Mucosa of stomach (tissue), 1 donor: ENCODE measurements at regions not wholly inside any gene's neighbourhood (a gene's known extent, or its start where the extent isn't known, plus 50 kb on each side); places are given as distances from the start of the nearest gene placed in this dataset.

Experiments used
- H3K27me3 ChIP-seq: one replicate; pipeline ENCODE4 v1.7.0; 2013; ENCODE audit warnings: mild to moderate bottlenecking, low read length; ENCODE audit not compliant: control insufficient read depth, insufficient read depth
- H3K36me3 ChIP-seq: one replicate; pipeline ENCODE4 v1.7.0; 2013; ENCODE audit warnings: low read length; ENCODE audit not compliant: control insufficient read depth, insufficient read depth
- H3K4me1 ChIP-seq: one replicate; pipeline ENCODE4 v1.7.0; 2013; ENCODE audit warnings: mild to moderate bottlenecking, low read length; ENCODE audit not compliant: control insufficient read depth, insufficient read depth
- H3K4me3 ChIP-seq: one replicate; pipeline ENCODE4 v1.7.0; 2013; ENCODE audit warnings: low read length
- H3K9ac ChIP-seq: one replicate; pipeline ENCODE4 v1.7.0; 2013; ENCODE audit warnings: mild to moderate bottlenecking, low read length, moderate library complexity
- H3K9me3 ChIP-seq: one replicate; pipeline ENCODE4 v1.7.0; 2013; ENCODE audit warnings: mild to moderate bottlenecking, low read length, moderate library complexity; ENCODE audit not compliant: control insufficient read depth
- donor health status: Pancreatic carcinoma.

DNA sequence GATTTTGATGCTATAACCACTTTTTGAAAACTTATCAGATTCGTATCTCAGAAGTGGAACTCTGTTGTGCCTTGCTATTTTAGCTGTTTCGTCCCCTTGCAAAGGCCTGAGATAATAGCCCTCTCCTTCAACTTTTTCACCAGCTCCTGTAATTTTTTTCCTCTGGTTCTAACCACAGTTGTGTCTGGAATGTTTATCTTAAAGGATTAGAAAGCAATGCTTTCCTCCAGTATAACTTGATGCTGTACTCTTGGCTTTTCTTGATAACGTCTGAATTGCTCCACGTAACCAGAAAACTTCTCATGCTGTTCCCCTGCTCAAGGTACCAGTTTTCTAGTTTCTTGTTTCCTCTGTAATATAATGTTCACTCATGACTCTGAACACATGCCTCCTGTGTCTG, 209.4 kb downstream of the DTWD2 start:
- Histone ChIP-seq H3K36me3 (no peaks in the 10 kb centered on the region), H3K4me3 (no peak overlapping the region), H3K9ac (no peak overlapping the region), H3K27me3 (no peaks in the 10 kb centered on the region), H3K4me1 (no peaks in the 10 kb centered on the region), H3K9me3 (no peaks in the 10 kb centered on the region)

DNA sequence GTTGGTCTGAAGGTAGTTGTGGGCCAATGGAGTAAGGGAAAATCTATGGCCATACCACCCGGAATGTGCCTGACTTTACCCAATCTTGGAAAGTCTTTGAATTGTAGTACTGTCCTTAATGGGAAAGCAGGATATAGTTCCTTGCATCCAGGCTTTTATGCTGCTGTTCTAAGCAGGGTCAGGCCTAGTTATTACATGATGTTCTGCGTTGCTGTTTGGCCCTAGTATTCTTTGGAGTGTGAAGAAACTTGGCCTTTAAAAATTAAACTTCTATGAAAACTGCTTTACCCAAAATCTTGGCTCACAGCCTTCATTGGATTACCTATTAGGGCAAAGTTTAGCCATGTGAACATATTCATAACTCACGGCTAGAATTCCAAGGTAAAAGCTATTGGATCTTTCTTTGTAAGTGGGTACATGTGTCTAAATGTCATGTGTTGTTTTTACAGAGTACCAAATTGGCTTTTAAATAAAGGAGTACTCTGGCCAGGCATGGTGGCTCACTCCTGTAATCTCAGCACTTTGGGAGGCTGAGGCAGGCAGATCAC, 211.1 kb downstream of the DTWD2 start:
- Histone ChIP-seq H3K9ac (no peak overlapping the region), H3K4me3 (no peak overlapping the region), H3K36me3 (no peaks in the 10 kb centered on the region), H3K27me3 (no peaks in the 10 kb centered on the region), H3K9me3 (no peaks in the 10 kb centered on the region), H3K4me1 (no peaks in the 10 kb centered on the region)

DNA sequence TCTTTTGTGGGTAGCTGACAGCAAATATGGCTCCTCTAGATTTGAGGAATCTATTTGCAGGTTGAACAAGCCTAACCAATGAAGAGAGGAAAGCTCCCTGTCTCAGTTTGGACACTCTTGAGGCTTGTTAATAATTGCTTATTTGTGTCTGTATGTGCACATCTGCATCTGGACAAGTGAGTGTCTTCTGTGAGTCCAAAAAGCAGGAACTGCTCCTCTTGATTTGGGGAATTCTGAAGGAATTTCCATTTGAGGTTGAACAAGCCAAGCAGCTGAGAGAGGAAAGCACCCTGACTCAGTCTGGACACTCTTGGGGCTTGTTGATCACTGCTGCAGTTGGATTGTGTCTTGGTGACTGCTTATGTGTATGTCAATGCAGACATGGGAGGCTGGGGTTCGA, 211.6 kb downstream of the DTWD2 start:
- Histone ChIP-seq H3K27me3 (no peaks in the 10 kb centered on the region), H3K9me3 (no peaks in the 10 kb centered on the region), H3K36me3 (no peaks in the 10 kb centered on the region), H3K4me1 (no peaks in the 10 kb centered on the region), H3K4me3 (no peak overlapping the region), H3K9ac (no peak overlapping the region)

DNA sequence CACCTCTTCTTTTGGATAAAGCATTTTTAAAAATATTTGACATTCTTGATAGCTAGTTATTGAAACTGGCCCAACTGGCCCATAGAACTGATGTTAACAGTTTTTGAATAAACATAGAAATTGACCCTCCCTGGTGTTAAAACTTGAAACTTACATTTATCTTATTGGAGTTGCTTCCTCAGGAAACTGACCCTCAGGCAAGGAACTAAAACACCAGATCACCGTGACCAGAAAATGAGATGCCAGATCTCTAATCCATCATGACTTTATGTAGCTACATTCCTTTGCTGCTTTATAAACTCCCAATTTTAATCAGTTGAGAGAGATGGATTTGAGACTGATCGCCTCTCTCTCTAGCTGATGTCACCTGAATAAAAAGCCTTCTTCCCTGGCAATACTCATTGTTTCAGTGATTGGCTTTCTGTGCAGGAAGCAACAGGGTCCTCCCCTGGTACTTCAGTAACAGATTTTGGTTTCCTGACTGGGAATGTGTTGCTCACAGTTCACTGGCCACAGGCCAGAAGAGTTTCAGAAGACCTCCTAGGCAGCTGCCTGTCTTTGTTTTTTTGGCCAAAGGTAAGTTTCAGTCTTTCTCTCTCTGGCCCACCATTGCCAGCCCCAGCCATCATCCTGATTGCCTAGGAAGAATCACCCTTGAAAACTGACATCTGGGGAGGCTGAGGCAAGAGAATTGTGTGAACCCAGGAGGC, 212.4 kb downstream of the DTWD2 start:
- Histone ChIP-seq H3K4me3 (no peak overlapping the region), H3K36me3 (no peaks in the 10 kb centered on the region), H3K27me3 (no peaks in the 10 kb centered on the region), H3K9me3 (no peaks in the 10 kb centered on the region), H3K9ac (no peak overlapping the region), H3K4me1 (no peaks in the 10 kb centered on the region)

DNA sequence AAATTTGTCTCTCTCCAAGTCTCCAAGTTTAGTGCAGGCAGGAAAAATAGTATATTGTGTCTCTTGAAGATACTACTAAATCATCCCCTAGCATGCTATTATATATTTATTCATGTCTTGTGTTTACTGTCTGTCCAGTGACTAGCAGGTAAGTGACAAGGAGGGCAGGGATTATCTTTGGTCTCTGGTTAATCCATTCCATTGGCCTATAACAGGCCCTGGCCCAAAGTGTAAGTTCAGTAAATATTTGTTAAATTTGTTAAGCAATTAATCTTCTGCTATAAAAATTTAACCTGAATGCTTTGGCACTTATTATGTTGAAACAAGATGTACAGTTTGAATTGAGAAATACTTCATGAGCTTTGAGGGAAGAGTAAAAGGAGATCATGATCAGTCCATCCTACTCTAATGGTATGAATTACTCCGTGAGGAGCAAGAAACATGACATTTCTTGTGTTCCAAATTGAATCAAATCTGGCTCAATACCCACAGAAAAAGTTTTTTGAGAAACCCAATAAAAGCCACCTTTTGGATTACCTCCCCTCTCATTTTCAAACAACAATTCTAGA, 219.7 kb downstream of the DTWD2 start:
- Histone ChIP-seq H3K9ac (no peak overlapping the region), H3K4me1 (no peaks in the 10 kb centered on the region), H3K27me3 (no peaks in the 10 kb centered on the region), H3K9me3 (no peaks in the 10 kb centered on the region), H3K4me3 (no peak overlapping the region), H3K36me3 (no peaks in the 10 kb centered on the region)

DNA sequence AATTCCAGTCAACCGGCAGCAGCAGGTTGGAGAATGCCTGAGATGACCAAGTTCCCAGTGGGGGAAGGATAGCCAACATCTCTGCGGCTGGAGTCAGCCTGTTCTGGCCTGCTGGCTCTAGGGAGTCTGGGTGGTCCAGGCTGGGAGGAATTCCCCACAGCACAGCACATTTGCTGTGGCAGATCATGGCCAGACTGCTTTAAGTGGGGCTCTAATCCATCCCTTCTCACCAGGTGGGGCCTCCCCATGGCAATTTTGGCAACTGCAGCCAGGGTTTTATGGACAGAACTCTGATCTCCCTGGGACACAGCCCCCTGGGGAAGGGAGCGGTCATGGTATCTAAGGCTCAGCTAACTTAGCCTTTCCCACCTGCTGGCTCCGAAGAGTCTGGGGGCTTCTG, 226.1 kb downstream of the DTWD2 start:
- H3K4me3 ChIP-seq, result no peak overlapping the region
- no peaks in the 10 kb centered on the region for H3K27me3 ChIP-seq
- no peaks in the 10 kb centered on the region for H3K9me3 ChIP-seq
- H3K36me3 ChIP-seq, result no peaks in the 10 kb centered on the region
- H3K4me1 ChIP-seq, result no peaks in the 10 kb centered on the region
- no peak overlapping the region for H3K9ac ChIP-seq

DNA sequence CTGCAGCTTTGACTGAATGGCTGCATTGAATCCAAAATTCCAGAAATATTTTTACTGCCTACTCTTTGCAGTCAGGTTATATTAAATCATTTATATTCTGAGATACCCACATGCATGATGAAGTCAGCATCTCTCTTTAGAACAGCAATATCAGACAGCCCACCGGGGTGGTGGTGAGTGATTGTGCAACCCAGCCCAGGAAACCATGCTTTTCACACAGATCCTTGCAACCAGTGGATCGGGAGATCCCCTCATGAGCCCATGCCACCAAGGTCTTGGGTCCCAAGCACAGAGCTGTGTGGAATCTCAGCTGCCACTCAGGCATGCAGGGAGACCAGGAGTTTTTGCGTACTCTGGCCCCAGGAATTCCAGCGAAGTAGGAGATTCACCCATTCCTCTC, 226.5 kb downstream of the DTWD2 start:
- no peaks in the 10 kb centered on the region for H3K9me3 ChIP-seq
- H3K27me3 ChIP-seq, result no peaks in the 10 kb centered on the region
- H3K9ac ChIP-seq, result no peak overlapping the region
- H3K4me3 ChIP-seq, result no peak overlapping the region
- no peaks in the 10 kb centered on the region for H3K36me3 ChIP-seq
- H3K4me1 ChIP-seq, result no peaks in the 10 kb centered on the region

DNA sequence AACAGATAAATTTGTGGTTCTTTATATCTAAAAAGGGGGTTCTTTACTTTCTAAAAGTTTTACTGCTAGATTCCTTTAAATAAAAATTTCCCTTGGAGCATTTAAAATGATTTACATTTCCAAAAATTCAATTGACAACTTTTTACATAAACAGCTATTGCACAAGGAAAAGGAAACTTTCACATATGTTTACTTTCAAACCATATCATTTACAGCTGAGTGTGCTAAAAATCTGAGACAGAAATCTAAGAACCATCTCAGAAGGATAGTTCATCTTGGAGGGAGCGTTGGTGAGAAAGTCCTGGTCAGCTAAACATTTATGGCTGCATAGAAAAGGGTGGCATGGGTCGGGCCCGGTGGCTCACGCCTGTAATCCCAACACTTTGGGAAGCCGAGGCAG, 235.4 kb downstream of the DTWD2 start:
- Histone ChIP-seq H3K9ac (no peak overlapping the region), H3K4me1 (no peaks in the 10 kb centered on the region), H3K9me3 (no peaks in the 10 kb centered on the region), H3K27me3 (no peaks in the 10 kb centered on the region), H3K36me3 (no peaks in the 10 kb centered on the region), H3K4me3 (no peak overlapping the region)

DNA sequence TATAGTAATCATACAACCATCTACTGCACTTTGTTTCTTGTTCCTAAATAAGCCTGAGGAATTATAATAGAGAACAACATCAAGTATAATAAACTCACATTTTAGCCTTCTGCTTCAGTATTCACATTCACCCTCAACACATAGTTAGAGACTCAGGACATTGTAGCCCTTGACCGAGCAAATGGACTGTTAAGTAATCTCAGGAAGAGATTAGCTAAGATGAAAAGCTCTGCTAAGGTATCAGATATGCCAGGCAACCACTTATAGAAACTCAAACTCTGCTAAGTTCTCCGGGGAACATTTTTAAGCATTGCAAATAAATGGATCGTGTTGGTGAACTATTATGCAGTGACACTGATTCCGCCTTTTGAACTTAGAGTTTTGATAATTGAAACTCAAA, 252.0 kb downstream of the DTWD2 start:
- Histone ChIP-seq H3K36me3 (no peaks in the 10 kb centered on the region), H3K4me3 (no peak overlapping the region), H3K27me3 (no peaks in the 10 kb centered on the region), H3K9ac (no peak overlapping the region), H3K9me3 (no peaks in the 10 kb centered on the region), H3K4me1 (no peaks in the 10 kb centered on the region)

DNA sequence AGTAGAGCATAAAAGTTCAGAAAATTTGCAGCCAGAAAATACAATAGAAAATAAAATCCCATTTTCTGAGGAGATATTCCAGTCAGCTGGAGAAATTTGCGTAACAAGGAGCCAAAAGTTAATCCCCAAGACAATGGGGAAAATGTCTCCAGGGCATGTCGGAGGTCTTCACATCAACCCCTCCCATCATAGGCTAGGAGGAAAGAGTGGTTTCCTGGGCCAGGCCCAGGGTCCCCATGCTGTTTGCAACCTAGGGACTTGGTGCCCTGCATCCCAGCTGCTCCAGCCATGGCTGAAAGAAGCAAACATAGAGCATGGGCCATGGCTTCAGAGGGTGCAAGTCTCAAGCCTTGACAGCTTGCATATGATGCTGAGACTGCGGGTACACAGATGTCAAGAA, 255.0 kb downstream of the DTWD2 start:
- Histone ChIP-seq H3K4me3 (no peak overlapping the region), H3K36me3 (no peaks in the 10 kb centered on the region)

DNA sequence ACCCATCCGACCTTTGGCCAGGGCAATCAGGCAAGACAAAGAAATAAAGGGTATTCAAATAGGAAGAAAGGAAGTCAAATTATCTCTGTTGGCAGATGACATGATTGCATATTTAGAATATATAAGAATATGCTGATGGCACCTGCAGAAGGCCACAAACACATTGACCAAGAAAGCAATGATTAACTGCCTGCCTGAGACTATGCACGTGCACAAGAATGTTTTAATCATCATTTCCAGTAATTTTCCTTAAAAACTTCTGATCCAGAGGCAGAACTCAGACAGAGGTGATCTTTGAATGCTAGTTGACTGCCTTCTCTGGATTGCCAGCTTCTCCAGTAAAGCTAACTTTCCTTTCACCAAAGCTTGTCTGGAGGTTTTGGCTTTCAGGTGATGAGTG, 260.2 kb downstream of the DTWD2 start:
- Histone ChIP-seq H3K4me3 (no peak overlapping the region), H3K27me3 (no peaks in the 10 kb centered on the region), H3K9me3 (no peaks in the 10 kb centered on the region), H3K4me1 (no peaks in the 10 kb centered on the region), H3K9ac (no peak overlapping the region), H3K36me3 (no peaks in the 10 kb centered on the region)

More for the DNA sequence above, 255.0 kb downstream of the DTWD2 start:
- no peaks in the 10 kb centered on the region for H3K4me1 ChIP-seq
- no peaks in the 10 kb centered on the region for H3K27me3 ChIP-seq
- H3K9ac ChIP-seq, result no peak overlapping the region
- H3K9me3 ChIP-seq, result no peaks in the 10 kb centered on the region

DNA sequence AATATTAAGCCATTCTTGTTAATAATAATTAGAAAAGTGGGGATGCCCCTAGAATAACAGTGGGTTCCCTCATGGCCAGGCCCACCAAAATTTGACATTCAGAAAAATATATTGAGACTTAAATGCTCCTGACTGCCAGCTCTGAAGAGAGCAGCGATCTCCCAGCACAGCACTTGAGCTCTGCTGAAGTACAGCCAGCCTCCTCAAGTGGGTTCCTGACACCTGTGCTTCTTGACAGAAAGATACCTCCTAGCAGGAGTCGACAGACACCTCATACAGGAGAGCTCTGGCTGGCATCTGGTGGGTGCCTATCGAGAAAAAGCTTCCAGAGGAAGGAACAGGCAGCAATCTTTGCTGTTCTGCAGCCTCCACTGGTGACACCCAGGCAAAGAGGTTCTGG, 261.5 kb downstream of the DTWD2 start:
- Histone ChIP-seq H3K36me3 (no peaks in the 10 kb centered on the region), H3K27me3 (no peaks in the 10 kb centered on the region), H3K4me1 (no peaks in the 10 kb centered on the region), H3K4me3 (no peak overlapping the region), H3K9me3 (no peaks in the 10 kb centered on the region), H3K9ac (no peak overlapping the region)

DNA sequence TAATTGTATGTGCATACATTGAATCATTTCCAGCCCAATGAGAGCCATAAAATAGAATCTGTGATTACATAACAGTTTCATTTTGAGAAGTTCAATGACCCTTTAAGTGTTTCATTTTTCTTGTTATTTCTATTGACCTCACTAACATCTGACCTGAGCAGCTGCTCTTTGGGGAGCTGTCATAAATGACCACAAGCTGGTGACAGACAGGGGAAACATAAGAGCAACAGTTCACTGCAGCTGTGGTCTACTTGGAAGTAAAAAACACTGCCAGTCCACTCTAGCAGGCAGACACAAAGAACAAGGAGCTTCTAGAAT, 265.4 kb downstream of the DTWD2 start:
- H3K9me3 ChIP-seq, result no peaks in the 10 kb centered on the region
- H3K27me3 ChIP-seq, result no peaks in the 10 kb centered on the region
- no peak overlapping the region for H3K9ac ChIP-seq
- H3K36me3 ChIP-seq, result no peaks in the 10 kb centered on the region
- no peak overlapping the region for H3K4me3 ChIP-seq
- no peaks in the 10 kb centered on the region for H3K4me1 ChIP-seq
